H1 (cell line): ENCODE measurements at regions not wholly inside any gene's neighbourhood (a gene's known extent, or its start where the extent isn't known, plus 50 kb on each side); places are given as distances from the start of the nearest gene placed in this dataset.

Experiments used
- CTCF ChIA-PET: fragments of 300-600 bp; sonication (Branson Sonifier 250); formaldehyde crosslinking; loops from one replicate; lab custom pipeline; 2021; ENCODE audit not compliant: partially characterized antibody; lab: Charles Lee
- POLR2A ChIA-PET: fragments of 300-600 bp; sonication (Branson Sonifier 250); formaldehyde crosslinking; loops from one replicate; lab custom pipeline; 2021; ENCODE audit warnings: inconsistent platforms; ENCODE audit not compliant: partially characterized antibody; lab: Charles Lee
- DNase-seq, 2 experiments: peaks; one replicate each; pipeline versions ENCODE4 v3.0.0 to v3.0.0-alpha.2; 2010 to 2022; ENCODE audit warnings: low spot score in 2 of 2, low read depth in 1 of 2, mixed read lengths in 1 of 2
- FAIRE-seq: peaks from 2 replicates; lab custom pipeline; 2011; peaks lifted over from hg19 to GRCh38; lab: Jason Lieb, UNC
- H2AFZ ChIP-seq: 2 replicates; pipeline ENCODE4 v1.8.1; 2012; ENCODE audit warnings: low read length, inconsistent platforms
- H2AK5ac ChIP-seq: 2 replicates; pipeline ENCODE4 v1.6.1; 2013; ENCODE audit warnings: low read depth, low read length
- H2BK120ac ChIP-seq: replicated peaks from 2 replicates; pipeline ENCODE3; 2013; ENCODE audit warnings: low read depth, low read length, inconsistent platforms
- H2BK12ac ChIP-seq: 2 replicates; pipeline ENCODE4 v1.6.1; 2013; ENCODE audit warnings: low read depth, low read length
- H2BK15ac ChIP-seq: 2 replicates; pipeline ENCODE4 v1.6.1; 2013; ENCODE audit warnings: low read length
- H2BK20ac ChIP-seq: 2 replicates; pipeline ENCODE4 v1.6.1; 2013; ENCODE audit warnings: low read length
- H2BK5ac ChIP-seq: 2 replicates; pipeline ENCODE4 v1.6.1; 2013; ENCODE audit warnings: low read depth, low read length
- H3K14ac ChIP-seq: 2 replicates; pipeline ENCODE4 v1.6.1; 2013; ENCODE audit warnings: inconsistent platforms; ENCODE audit not compliant: insufficient read length
- H3K18ac ChIP-seq: 2 replicates; pipeline ENCODE4 v1.6.1; 2013; ENCODE audit warnings: low read length; ENCODE audit errors: extremely low read depth
- H3K23ac ChIP-seq: 2 replicates; pipeline ENCODE4 v1.6.1; 2013; ENCODE audit warnings: inconsistent platforms; ENCODE audit not compliant: insufficient read length
- H3K23me2 ChIP-seq: 2 replicates; pipeline ENCODE4 v1.6.1; 2013; ENCODE audit warnings: low read depth, low read length
- H3K27ac ChIP-seq: 2 replicates; pipeline ENCODE4 v1.6.1; 2011; ENCODE audit warnings: low read depth, low read length, inconsistent platforms
- H3K27me3 ChIP-seq, 4 experiments: replicated peaks in 1 of 4; 1 replicate in 1 of 4; 2 replicates in 3 of 4; pipeline versions ENCODE4 v1.6.1 to v1.8.1; 2011 to 2013; ENCODE audit warnings: low read length in 3 of 4, mild to moderate bottlenecking in 3 of 4, inconsistent platforms in 2 of 4, mixed read lengths in 2 of 4, moderate library complexity in 1 of 4; ENCODE audit not compliant: control insufficient read depth in 3 of 4, insufficient read depth in 3 of 4; ENCODE audit errors: extremely low read depth in 1 of 4
- H3K36me3 ChIP-seq, 4 experiments: 2 replicates each; pipeline versions ENCODE4 v1.6.1 to v1.8.1; 2011 to 2013; ENCODE audit warnings: mild to moderate bottlenecking in 4 of 4, low read length in 3 of 4, moderate library complexity in 2 of 4, control low read depth in 1 of 4, inconsistent platforms in 1 of 4; ENCODE audit not compliant: insufficient read depth in 4 of 4, control insufficient read depth in 2 of 4
- H3K4ac ChIP-seq: replicated peaks from 2 replicates; pipeline ENCODE3; 2013; ENCODE audit warnings: low read length, low read depth, mixed read lengths, inconsistent platforms; ENCODE audit not compliant: insufficient read length
- H3K4me1 ChIP-seq, 4 experiments: replicated peaks in 1 of 4; 1 replicate in 1 of 4; 2 replicates in 3 of 4; pipeline versions ENCODE4 v1.6.1 to v1.8.1; 2011 to 2013; ENCODE audit warnings: low read length in 3 of 4, inconsistent platforms in 2 of 4, mixed read lengths in 1 of 4; ENCODE audit not compliant: insufficient read depth in 4 of 4, control insufficient read depth in 3 of 4
- H3K4me2 ChIP-seq, 2 experiments: 2 replicates each; pipeline versions ENCODE4 v1.6.1 to v1.8.1; 2011 to 2013; ENCODE audit warnings: low read depth in 2 of 2, low read length in 2 of 2, control low read depth in 1 of 2, inconsistent platforms in 1 of 2, mild to moderate bottlenecking in 1 of 2; ENCODE audit not compliant: insufficient read depth in 1 of 2
- H3K4me3 ChIP-seq, 4 experiments: fragments of 200-600, 300-600 bp in 1 of 4; sonication (generic), shearing (Covaris generic), sonication (Bioruptor Twin) in 1 of 4; 2 replicates each; pipeline versions ENCODE4 v1.5.1 to v1.8.1; 2011 to 2016; ENCODE audit warnings: low read length in 4 of 4, low read depth in 3 of 4, control low read depth in 2 of 4, inconsistent platforms in 2 of 4, mild to moderate bottlenecking in 2 of 4, mixed read lengths in 1 of 4, moderate library complexity in 1 of 4; ENCODE audit not compliant: insufficient read depth in 2 of 4; ENCODE audit errors: extremely low read depth in 1 of 4
- H3K56ac ChIP-seq: replicated peaks from 2 replicates; pipeline ENCODE3; 2013; ENCODE audit warnings: low read depth, mild to moderate bottlenecking, mixed read lengths, low read length, inconsistent platforms; ENCODE audit not compliant: insufficient read length
- H3K79me1 ChIP-seq: 2 replicates; pipeline ENCODE4 v1.6.1; 2013; ENCODE audit warnings: low read depth, low read length, control low read depth
- H3K79me2 ChIP-seq, 2 experiments: 2 replicates each; pipeline versions ENCODE4 v1.6.1 to v1.8.1; 2012 to 2013; ENCODE audit warnings: low read length in 2 of 2, mild to moderate bottlenecking in 2 of 2, inconsistent platforms in 1 of 2; ENCODE audit not compliant: insufficient read depth in 2 of 2, control insufficient read depth in 1 of 2
- H3K9ac ChIP-seq, 4 experiments: replicated peaks in 1 of 4; 1 replicate in 1 of 4; 2 replicates in 3 of 4; pipeline versions ENCODE4 v1.6.1 to v1.8.1; 2011 to 2013; ENCODE audit warnings: low read depth in 3 of 4, low read length in 3 of 4, control low read depth in 2 of 4, mild to moderate bottlenecking in 2 of 4, moderate library complexity in 2 of 4, inconsistent platforms in 1 of 4; ENCODE audit errors: extremely low read depth in 1 of 4
- H3K9me3 ChIP-seq, 2 experiments: 2 replicates each; pipeline versions ENCODE4 v1.6.1 to v1.8.1; 2012 to 2013; ENCODE audit warnings: mild to moderate bottlenecking in 2 of 2, moderate library complexity in 2 of 2, control low read depth in 1 of 2, inconsistent platforms in 1 of 2, low read depth in 1 of 2, low read length in 1 of 2, mixed read lengths in 1 of 2; ENCODE audit not compliant: insufficient read depth in 2 of 2
- H4K20me1 ChIP-seq, 2 experiments: replicated peaks in 1 of 2; 2 replicates each; pipeline versions ENCODE3 to v1.8.1; 2011 to 2013; ENCODE audit warnings: inconsistent platforms in 2 of 2, low read length in 2 of 2, mild to moderate bottlenecking in 1 of 2; ENCODE audit not compliant: insufficient read depth in 2 of 2, control insufficient read depth in 1 of 2
- H4K5ac ChIP-seq: 2 replicates; pipeline ENCODE4 v1.6.1; 2013; ENCODE audit warnings: low read length, low read depth, mixed read lengths, inconsistent platforms; ENCODE audit not compliant: insufficient read length
- H4K8ac ChIP-seq: 2 replicates; pipeline ENCODE4 v1.8.0; 2013; ENCODE audit warnings: mild to moderate bottlenecking, moderate library complexity, low read length, inconsistent platforms; ENCODE audit not compliant: insufficient read depth; ENCODE audit errors: extremely low read depth
- H4K91ac ChIP-seq: replicated peaks from 2 replicates; pipeline ENCODE3; 2013; ENCODE audit warnings: low read length, mixed read lengths, inconsistent platforms; ENCODE audit not compliant: insufficient read length
- CTCF ChIP-seq, 3 experiments: IDR thresholded peaks; 1 replicate in 2 of 3; 2 replicates in 1 of 3; pipeline versions ENCODE4 v1.5.1 to v1.6.1; 2011; ENCODE audit warnings: low read length in 3 of 3, mild to moderate bottlenecking in 3 of 3, inconsistent platforms in 2 of 3, low read depth in 1 of 3, moderate library complexity in 1 of 3; ENCODE audit not compliant: insufficient read depth in 1 of 3; ENCODE audit errors: control extremely low read depth in 1 of 3
- NANOG ChIP-seq: IDR thresholded peaks from 2 replicates; pipeline ENCODE4 v1.6.1; 2011; ENCODE audit warnings: low read length, low read depth, mild to moderate bottlenecking, inconsistent platforms; ENCODE audit not compliant: insufficient read depth, poor library complexity, severe bottlenecking
- RFX5 ChIP-seq: IDR thresholded peaks from 2 replicates; pipeline ENCODE4 v1.6.1; 2011; ENCODE audit warnings: low read depth, low read length, improper control_type of control experiment, borderline replicate concordance
- WGBS, 2 experiments: shearing (Covaris generic) in 1 of 2; methylation state at CpG; one replicate each; pipeline versions ENCODE4 v1.1.6 to v1.1.7; 2013 to 2015; ENCODE audit warnings: low lambda C conversion rate in 2 of 2, mixed read lengths in 2 of 2, inconsistent platforms in 1 of 2, low coverage in 1 of 2, missing lambda C conversion rate in 1 of 2; ENCODE audit not compliant: insufficient replicate concordance in 2 of 2, insufficient coverage in 1 of 2, insufficient read length in 1 of 2; ENCODE audit errors: extremely low coverage in 1 of 2, missing lambda C conversion rate in 1 of 2; 5-methylcytosine and 5-hydroxymethylcytosine counted together

- no peaks in the 10 kb centered on the region for H3K36me3 ChIP-seq
- H3K4ac ChIP-seq = no peak overlapping the region
- H2AK5ac ChIP-seq = no peak overlapping the region
- H3K4me2 ChIP-seq = no peak overlapping the region
- 0 out of 2 replicates have a peak overlapping the region, but pooled peaks have one; percentile 38 for H4K8ac ChIP-seq
- 90% methylated on average over 7 of the region's 7 CpGs; no CpG with 5 or more reads in 1 of the 2 experiments for WGBS, 2 experiments
- no peaks in the 10 kb centered on the region for H3K9me3 ChIP-seq
- no peak overlapping the region for H2BK12ac ChIP-seq
- POLR2A ChIA-PET = no interaction called here
- no peak overlapping the region for H3K27ac ChIP-seq
- no peak overlapping the region for H2BK5ac ChIP-seq
- no peak for DNase-seq
- no peak overlapping the region for H3K9ac ChIP-seq
- no peak for FAIRE-seq
- H3K27me3 ChIP-seq = peaks cover 0 to 2% (median 0%) of the 10 kb centered on the region in 4 experiments; a peak in 1 of 7 replicates
- no peaks in the 10 kb centered on the region for H3K79me2 ChIP-seq
- H4K20me1 ChIP-seq = no peaks in the 10 kb centered on the region
- no peak overlapping the region for H3K18ac ChIP-seq
- H3K56ac ChIP-seq = no peak overlapping the region
- H3K4me3 ChIP-seq = no peak overlapping the region
- no peak overlapping the region for H2BK20ac ChIP-seq
- no peak overlapping the region for H3K23ac ChIP-seq
- CTCF ChIA-PET = interaction anchor here (0.9 kb wide), 1 partner anchor 34 kb away, joined by 4 read pairs; no protein-coding TSS in a partner anchor
- no peaks in the 10 kb centered on the region for H3K79me1 ChIP-seq
- H3K23me2 ChIP-seq = no peaks in the 10 kb centered on the region
- no peak overlapping the region for H2BK15ac ChIP-seq
- no peak overlapping the region for H2BK120ac ChIP-seq
- no peak overlapping the region for H3K14ac ChIP-seq
- H3K4me1 ChIP-seq = peaks cover 0 to 9% (median 0%) of the 10 kb centered on the region in 4 experiments; a peak in 3 of 7 replicates
- H4K5ac ChIP-seq = no peak overlapping the region
- H4K91ac ChIP-seq = no peak overlapping the region
- no peak for TF ChIP-seq NANOG
- no peak for TF ChIP-seq RFX5
- no peak for TF ChIP-seq CTCF (IDR thresholded peaks at IDR 0.05; ENCODE audit: control extremely low read depth in 1 of 3, insufficient read depth in 1 of 3, low read depth in 1 of 3, low read length in 3 of 3)
- no peak overlapping the region for H2AFZ ChIP-seq
Measured at GRCh38 chrX:39912126-39912525, 185.6 kb downstream of the BCOR start.
